Thyroid gland (tissue), 4 donors: ENCODE measurements at regions not wholly inside any gene's neighbourhood (a gene's known extent, or its start where the extent isn't known, plus 50 kb on each side); places are given as distances from the start of the nearest gene placed in this dataset.

ENCODE experiments used
- DNase-seq, 2 donors: peaks; one replicate each; pipeline ENCODE4 v3.0.0-alpha.2; 2019
- H3K27ac ChIP-seq, 3 donors: fragments of 200-600 bp; sonication (generic); 1 replicate in 2 of 3; 2 replicates in 1 of 3; pipeline ENCODE4 v1.5.1; 2016 to 2019; ENCODE audit warnings: mild to moderate bottlenecking in 1 of 3, moderate library complexity in 1 of 3
- H3K27me3 ChIP-seq: fragments of 200-600 bp; sonication (generic); one replicate; pipeline ENCODE4 v1.5.1; 2019
- H3K36me3 ChIP-seq, 2 donors: fragments of 200-600 bp; sonication (generic); one replicate each; pipeline ENCODE4 v1.5.1; 2016 to 2019
- H3K4me1 ChIP-seq, 2 donors: fragments of 200-600 bp; sonication (generic); one replicate each; pipeline ENCODE4 v1.5.1; 2017 to 2019
- H3K4me3 ChIP-seq, 3 donors: fragments of 200-600 bp; sonication (generic); replicated peaks in 1 of 3; 1 replicate in 2 of 3; 2 replicates in 1 of 3; pipeline ENCODE4 v1.5.1; 2016; ENCODE audit warnings: mild to moderate bottlenecking in 1 of 3
- H3K9me3 ChIP-seq: fragments of 200-600 bp; sonication (generic); one replicate; pipeline ENCODE4 v1.5.1; 2017
- CTCF ChIP-seq, 6 experiments: fragments of 200-600 bp in 3 of 6; fragments of 450-650 bp in 3 of 6; sonication (generic) in 3 of 6; IDR thresholded peaks; one replicate each; pipeline ENCODE4 v1.5.1; 2016 to 2019; ENCODE audit warnings: antibody characterized with exemption in 6 of 6, mild to moderate bottlenecking in 2 of 6, inconsistent platforms in 1 of 6, moderate library complexity in 1 of 6
- POLR2A ChIP-seq, 2 donors: fragments of 450-650 bp; IDR thresholded peaks; one replicate each; pipeline ENCODE4 v1.6.1; 2017; ENCODE audit warnings: antibody characterized with exemption in 2 of 2, mild to moderate bottlenecking in 2 of 2, moderate library complexity in 1 of 2
- WGBS, 2 donors: methylation state at CpG; one replicate each; pipeline ENCODE4 v1.1.5; 2017; 5-methylcytosine and 5-hydroxymethylcytosine counted together
- intact Hi-C: fragments of 100-400 bp; cut with DNase I; formaldehyde crosslinking; loops from one replicate; pipeline ENCODE4 v1.15.1; 2023

- intact Hi-C loops = no loop called here
- no peaks in the 10 kb centered on the region for H3K27me3 ChIP-seq
- WGBS, 2 donors = 39 to 42% methylated on average over 2 of the region's 2 CpGs
- H3K4me3 ChIP-seq = no peak overlapping the region
- H3K4me1 ChIP-seq = no peaks in the 10 kb centered on the region
- no peak for DNase-seq
- H3K27ac ChIP-seq = no peak overlapping the region
- TF ChIP-seq POLR2A (IDR thresholded peaks at IDR 0.05) (no peak), CTCF (IDR thresholded peaks at IDR 0.05) (no peak)
- no peaks in the 10 kb centered on the region for H3K36me3 ChIP-seq
- no peaks in the 10 kb centered on the region for H3K9me3 ChIP-seq
Observed at GRCh38 chr2:138922973-138923563, 142.9 kb upstream of the NXPH2 start.

DNA sequence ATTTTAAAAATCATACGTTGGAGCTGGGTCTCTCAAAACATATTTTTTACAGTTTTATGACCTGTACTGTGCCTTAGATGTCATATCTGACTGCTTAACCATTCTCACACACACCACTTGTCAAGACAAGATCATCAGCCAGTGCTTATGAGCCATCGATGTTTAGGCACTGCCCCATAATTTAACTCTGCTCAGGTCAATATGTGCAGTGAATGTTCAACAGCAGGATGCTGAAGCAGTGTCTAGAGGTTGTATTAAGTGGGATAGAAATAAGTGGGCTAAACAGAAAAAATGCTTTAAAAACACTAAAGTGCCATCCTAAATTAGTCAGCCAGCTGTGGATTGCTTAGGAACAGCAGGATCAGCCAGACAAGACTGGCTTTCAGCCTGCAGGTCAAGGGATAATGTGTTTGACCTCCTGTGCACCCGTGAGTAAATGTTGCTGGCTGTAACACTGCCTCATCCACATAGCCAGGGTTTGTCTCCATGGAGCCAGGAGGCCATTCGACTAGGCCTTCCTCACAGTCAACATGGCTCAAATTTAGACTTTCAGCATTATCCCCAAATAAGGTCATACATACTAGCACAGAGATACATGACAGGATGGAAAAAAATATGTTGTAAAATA lies 139.0 kb upstream of the NXPH2 start:
- H3K36me3 ChIP-seq = no peaks in the 10 kb centered on the region
- H3K27ac ChIP-seq = no peak overlapping the region
- H3K4me1 ChIP-seq = no peaks in the 10 kb centered on the region
- H3K9me3 ChIP-seq = no peaks in the 10 kb centered on the region
- no peak for TF ChIP-seq CTCF (IDR thresholded peaks at IDR 0.05)
- TF ChIP-seq POLR2A (IDR thresholded peaks at IDR 0.05) = no peak
- H3K27me3 ChIP-seq = no peaks in the 10 kb centered on the region
- intact Hi-C loops = no loop called here
- no peak for DNase-seq
- no peak overlapping the region for H3K4me3 ChIP-seq
- WGBS, 2 donors = 45 to 54% methylated on average over 4 of the region's 4 CpGs

GRCh38 chr2:138910427-138910826 lies 130.2 kb upstream of the NXPH2 start:
- no peak for TF ChIP-seq CTCF (IDR thresholded peaks at IDR 0.05)
- DNase-seq = no peak
- no peaks in the 10 kb centered on the region for H3K4me1 ChIP-seq
- no peaks in the 10 kb centered on the region for H3K9me3 ChIP-seq
- 66 to 69% methylated on average over 1 of the region's 1 CpG for WGBS, 2 donors
- no peaks in the 10 kb centered on the region for H3K27me3 ChIP-seq
- no peaks in the 10 kb centered on the region for H3K36me3 ChIP-seq
- intact Hi-C loops = no loop called here
- H3K27ac ChIP-seq = no peak overlapping the region
- H3K4me3 ChIP-seq = no peak overlapping the region

GRCh38 chr2:138906549-138906948 lies 126.4 kb upstream of the NXPH2 start:
- H3K4me3 ChIP-seq = no peak overlapping the region
- intact Hi-C loops = no loop called here
- TF ChIP-seq CTCF (IDR thresholded peaks at IDR 0.05) (no peak), POLR2A (IDR thresholded peaks at IDR 0.05) (no peak)
- H3K4me1 ChIP-seq = no peaks in the 10 kb centered on the region
- H3K27me3 ChIP-seq = no peaks in the 10 kb centered on the region
- H3K9me3 ChIP-seq = no peaks in the 10 kb centered on the region
- H3K27ac ChIP-seq = no peak overlapping the region
- WGBS, 2 donors = 91 to 93% methylated on average over 2 of the region's 2 CpGs
- no peak for DNase-seq
- H3K36me3 ChIP-seq = no peaks in the 10 kb centered on the region

DNA sequence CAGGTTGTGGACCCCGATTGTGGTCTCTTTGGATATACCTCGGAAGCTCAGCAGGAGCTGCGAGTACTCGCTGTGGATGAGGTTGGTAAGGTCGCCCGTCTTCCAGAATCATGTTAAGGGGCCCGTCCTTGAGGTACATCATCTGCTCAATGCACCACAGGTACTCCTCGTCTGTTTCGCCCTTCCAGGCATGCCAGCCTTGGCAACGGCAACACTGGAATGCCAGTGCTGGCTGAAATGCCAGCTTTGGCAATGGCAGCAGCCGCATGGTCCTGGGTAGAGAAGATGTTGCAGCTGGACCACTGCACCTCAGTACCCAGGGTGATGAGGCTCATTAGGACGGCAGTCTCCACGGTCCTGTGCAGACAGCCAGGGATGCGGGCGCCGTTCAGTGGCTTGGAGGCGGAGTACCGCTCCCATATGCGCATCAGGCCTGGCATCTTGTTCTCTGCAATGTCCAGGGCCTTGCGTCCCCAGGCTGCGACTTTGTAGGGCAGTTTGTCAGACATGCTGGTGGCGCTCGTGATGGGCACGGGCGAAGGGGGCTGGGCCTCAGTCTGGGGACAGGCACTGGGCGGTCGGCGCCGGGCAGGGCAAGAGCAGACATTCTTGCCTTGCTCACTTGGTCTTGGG lies 122.2 kb upstream of the NXPH2 start:
- H3K4me1 ChIP-seq = no peaks in the 10 kb centered on the region
- no peak overlapping the region for H3K27ac ChIP-seq
- H3K36me3 ChIP-seq = no peaks in the 10 kb centered on the region
- no peaks in the 10 kb centered on the region for H3K27me3 ChIP-seq
- WGBS, 2 donors = 94% methylated on average over 22 to 27 of the region's 29 CpGs
- TF ChIP-seq POLR2A (IDR thresholded peaks at IDR 0.05) = no peak
- no peaks in the 10 kb centered on the region for H3K9me3 ChIP-seq
- no peak for DNase-seq
- intact Hi-C loops = no loop called here
- no peak overlapping the region for H3K4me3 ChIP-seq
